ENCODE measurements at regions not wholly inside any gene's neighbourhood (a gene's known extent, or its start where the extent isn't known, plus 50 kb on each side); places are given as distances from the start of the nearest gene placed in this dataset.
"Not testable (repeated sequence)": the region's sequence is repeated elsewhere in the genome, so short reads cannot be mapped to it uniquely, and the experiment has no call there.

DNA sequence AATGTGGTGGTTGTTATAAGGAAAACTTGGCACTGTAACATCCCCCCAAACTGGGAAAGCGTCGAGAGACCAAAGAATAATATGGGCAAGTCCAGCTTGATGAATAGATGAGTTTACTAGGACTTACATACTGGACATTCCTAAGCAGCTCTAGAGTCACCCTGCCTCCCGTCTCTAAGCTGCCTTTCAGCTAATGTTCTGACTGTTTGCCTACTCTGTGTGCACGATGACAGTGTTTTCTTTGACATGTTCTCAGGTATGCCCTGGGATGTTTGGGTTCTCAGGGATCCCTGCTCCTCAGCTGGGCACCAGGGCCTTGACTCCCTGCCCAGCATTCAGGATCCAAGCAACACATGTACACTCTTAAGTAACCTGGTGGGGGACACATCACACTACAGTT is 87.5 kb downstream of the MRPL57 start:
- not testable (repeated sequence) for DNase-seq

- DNase-seq, result not testable (repeated sequence)
Measured at GRCh38 chr13:21268485-21268884, 92.0 kb downstream of the MRPL57 start.

DNA sequence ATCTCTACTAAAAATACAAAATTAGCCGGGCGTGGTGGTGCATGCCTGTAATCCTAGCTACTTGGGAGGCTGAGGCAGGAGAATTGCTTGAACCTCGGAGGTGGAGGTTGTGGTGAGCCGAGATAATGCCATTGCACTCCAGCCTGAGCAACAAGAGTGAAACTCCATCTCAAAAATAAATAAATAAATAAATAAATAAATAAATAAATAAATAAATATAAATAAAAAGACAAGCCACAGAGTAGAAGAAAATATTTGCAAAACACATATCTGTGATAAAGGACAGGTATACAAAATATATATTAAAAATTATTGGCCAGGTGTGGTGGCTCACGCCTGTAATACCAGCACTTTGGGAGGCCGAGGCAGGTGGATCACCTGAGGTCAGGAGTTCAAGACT is 96.0 kb downstream of the MRPL57 start:
- not testable (repeated sequence) for DNase-seq

- not testable (repeated sequence) for DNase-seq
Measured at GRCh38 chr13:21274457-21274856, 98.0 kb downstream of the MRPL57 start.

GRCh38 chr13:21282065-21282464 is 105.6 kb downstream of the MRPL57 start:
- DNase-seq, result no peak

- DNase-seq, result no peak
Measured at GRCh38 chr13:21287331-21287907, 111.0 kb downstream of the MRPL57 start.

GRCh38 chr13:21289475-21289874 is 113.0 kb downstream of the MRPL57 start:
- no peak for DNase-seq

- DNase-seq, result not testable (repeated sequence)
Measured at GRCh38 chr13:21290442-21291002, 114.1 kb downstream of the MRPL57 start.

- DNase-seq, result no peak
Measured at GRCh38 chr13:21291840-21292239, 115.4 kb downstream of the MRPL57 start.

DNA sequence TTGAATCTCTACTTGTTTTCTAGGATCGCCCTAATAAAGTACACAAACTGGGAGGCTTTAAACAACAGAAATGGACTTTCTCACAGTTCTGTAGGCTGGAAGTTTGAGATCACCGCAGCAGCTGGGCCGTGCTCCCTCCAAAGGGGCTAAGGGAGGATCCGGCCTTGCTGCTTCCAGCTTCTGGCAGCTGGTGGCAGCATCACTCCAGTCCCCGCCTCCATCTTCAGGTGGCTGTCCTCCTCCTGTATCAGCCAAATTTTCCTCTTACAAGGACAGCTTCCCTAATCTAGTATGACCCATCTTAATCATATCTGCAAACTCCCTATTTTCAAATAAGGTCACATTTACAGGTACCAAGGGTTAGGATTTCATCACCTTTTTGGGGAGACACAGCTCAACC is 120.5 kb downstream of the MRPL57 start:
- peak; percentile 37 for DNase-seq

DNA sequence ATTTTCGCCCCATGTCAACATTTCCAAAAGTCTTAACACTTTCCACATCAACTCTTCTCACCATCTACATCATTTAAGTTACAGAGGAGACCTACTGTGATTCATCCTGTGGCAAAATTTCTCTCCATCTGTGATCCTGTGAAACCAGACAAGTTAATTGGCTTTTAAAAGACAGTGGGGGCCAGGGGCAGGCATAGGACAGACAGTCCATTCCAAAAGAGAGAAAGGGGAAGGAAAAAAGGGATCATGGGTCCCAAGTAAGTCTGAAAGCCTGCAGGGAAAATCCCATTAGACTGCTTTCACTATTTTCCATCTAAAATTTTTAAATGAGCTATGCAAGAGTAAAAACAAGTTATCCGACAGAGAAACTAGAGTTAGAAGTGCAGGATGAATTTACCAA is 121.0 kb downstream of the MRPL57 start:
- DNase-seq, result no peak

GRCh38 chr13:21297914-21298831 is 121.7 kb downstream of the MRPL57 start:
- peak; percentile 89 for DNase-seq

- no peak for DNase-seq
Measured at GRCh38 chr13:21304256-21304655, 127.8 kb downstream of the MRPL57 start.

GRCh38 chr13:21306300-21307073 is 130.0 kb downstream of the MRPL57 start:
- DNase-seq, result not testable (repeated sequence)

- DNase-seq, result not testable (repeated sequence)
Measured at GRCh38 chr13:21307158-21307557, 130.7 kb downstream of the MRPL57 start.

DNA sequence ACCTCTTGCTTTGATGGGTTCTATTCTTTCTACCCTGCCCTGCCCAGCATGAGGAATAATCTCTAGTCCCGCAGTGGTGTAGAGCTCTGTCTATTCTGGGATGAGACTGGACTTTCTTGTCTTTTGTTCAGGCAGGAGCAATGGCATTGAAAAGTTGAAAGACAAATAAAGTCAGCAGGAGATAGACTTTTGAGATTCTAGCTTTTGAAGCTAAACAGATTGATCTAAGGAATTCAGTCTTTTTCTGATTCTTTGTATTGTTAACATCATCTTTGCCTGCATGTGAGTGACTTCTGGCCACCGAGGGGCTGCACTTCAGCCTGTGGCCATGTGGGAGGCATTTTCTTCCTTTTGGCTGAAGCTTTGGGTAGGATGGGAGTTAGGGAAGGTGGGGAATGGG is 132.4 kb downstream of the MRPL57 start:
- no peak for DNase-seq

DNA sequence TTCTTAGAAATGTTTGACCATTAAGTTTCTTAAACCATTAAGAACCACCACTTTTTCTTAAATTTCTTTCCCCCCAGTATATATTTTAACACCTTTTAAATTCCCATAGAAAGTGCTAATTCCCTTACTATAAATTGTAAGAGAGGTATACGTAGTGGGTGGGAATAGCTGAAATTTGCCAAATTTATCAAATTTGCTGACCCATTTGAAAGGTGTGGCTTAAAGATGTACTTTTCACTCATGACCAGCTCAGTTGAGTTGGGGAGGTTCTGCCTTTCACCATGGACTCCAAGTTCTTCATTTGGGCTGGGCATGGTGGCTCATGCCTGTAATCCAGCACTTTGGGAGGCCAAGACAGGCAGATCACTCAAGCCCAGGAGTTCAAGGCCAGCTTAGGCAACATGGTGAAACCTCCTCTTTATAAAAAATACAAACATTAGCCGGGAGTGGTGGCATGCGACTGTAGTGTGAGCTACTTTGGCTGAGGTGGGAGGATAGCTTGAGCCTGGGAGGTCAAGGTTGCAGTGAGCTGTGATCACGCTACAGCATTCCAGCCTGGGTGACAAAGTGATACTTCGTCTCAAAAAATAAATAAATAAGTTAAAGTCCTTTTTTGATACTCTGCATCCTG is 133.2 kb downstream of the MRPL57 start:
- DNase-seq, result no peak

GRCh38 chr13:21310220-21310619 is 133.8 kb downstream of the MRPL57 start:
- DNase-seq, result no peak

- DNase-seq, result not testable (repeated sequence)
Measured at GRCh38 chr13:21314976-21315375, 138.5 kb downstream of the MRPL57 start.

- DNase-seq, result no peak
Measured at GRCh38 chr13:21316376-21316775, 139.9 kb downstream of the MRPL57 start.

DNA sequence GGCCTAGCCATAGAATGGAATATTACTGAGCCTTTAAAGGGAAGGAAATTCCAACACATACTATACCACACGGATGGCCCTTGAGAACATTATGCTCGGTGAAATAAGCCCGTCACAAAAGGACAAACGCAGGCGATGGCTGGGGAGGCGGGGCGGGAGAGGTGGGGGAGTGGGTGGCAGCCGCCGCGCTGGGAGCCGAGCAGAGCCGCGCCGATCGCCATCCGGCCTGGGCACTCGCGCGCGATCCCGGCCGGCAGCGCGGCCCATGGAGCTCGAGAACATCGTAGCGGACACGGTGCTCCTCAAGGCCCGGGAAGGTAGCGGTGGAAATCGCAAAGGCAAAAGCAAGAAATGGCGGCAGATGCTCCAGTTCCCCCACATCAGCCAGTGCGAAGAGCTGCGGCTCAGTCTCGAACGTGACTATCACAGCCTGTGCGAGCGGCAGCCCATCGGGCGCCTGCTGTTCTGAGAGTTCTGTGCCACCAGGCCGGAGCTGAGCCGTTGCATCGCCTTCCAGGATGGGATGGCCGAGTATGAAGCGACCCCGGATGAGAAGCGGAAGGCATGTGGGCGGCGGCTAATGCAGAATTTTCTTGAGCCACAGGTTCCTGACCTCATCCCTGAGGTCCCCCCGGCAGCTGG is 140.1 kb downstream of the ZDHHC20 start:
- DNase-seq, result no peak

All from CD4-positive, alpha-beta T cell treated with Interleukin-10 for 1 hour (primary cell).